NCI-H82 (cell line): ENCODE measurements at regions not wholly inside any gene's neighbourhood (a gene's known extent, or its start where the extent isn't known, plus 50 kb on each side); places are given as distances from the start of the nearest gene placed in this dataset.

ENCODE experiments used
- DNase-seq: peaks from one replicate; lab custom pipeline; 2025; lab: John Stamatoyannopoulos, UW

DNA sequence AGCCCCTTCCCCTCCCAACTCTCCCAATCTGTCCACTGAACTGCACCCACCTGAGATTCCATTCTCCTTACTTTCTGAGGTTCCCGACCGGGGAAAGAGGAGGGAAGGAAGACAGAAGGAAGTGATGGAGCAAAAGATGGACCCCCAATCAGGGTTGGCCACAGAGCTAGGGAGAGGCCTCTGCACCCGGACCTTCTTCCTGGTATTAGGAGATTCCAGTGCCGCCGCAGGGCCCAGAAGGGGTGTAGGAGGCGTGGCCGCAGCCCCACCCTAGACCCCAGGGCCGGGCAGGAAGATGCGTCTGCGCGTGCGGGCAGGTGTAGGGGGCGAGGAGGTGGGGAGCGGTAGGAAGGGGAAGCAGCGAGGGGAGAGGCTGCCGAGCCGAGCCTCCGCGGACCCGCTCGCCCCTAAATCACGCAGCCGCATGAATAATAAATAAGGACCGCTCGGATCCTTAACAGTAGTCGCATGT, 104.2 kb upstream of the MVB12B start:
- DNase-seq = no peak

DNA sequence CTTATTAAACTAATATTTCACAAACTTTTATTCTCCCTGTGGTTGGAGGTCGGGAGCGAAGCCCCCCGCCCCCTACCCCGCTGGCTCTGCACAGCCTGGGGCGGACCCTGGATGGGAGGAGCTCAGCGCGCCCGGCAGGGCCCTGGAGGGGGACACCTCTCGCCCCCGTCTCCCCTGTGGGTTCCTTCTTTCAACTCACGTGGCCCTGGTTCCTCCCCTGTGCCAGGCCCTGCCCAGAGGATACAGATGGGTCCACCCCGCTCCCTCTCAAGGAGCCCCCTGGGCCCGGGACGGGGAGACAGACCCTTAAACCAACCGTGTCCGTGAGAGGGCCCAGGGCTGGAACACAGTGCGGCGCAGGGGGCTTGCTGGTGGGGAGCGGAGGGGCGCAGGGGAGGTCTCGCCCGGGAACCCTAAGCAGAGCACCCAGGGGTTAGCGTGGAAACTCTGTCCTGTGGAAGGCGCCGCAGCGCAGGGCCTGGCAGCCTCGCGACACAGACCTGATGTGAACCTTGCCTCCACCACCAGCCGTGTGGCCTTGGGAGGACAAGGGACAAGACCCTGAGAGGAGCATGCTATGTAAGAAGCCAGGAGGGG, 103.7 kb upstream of the MVB12B start:
- no peak for DNase-seq

DNA sequence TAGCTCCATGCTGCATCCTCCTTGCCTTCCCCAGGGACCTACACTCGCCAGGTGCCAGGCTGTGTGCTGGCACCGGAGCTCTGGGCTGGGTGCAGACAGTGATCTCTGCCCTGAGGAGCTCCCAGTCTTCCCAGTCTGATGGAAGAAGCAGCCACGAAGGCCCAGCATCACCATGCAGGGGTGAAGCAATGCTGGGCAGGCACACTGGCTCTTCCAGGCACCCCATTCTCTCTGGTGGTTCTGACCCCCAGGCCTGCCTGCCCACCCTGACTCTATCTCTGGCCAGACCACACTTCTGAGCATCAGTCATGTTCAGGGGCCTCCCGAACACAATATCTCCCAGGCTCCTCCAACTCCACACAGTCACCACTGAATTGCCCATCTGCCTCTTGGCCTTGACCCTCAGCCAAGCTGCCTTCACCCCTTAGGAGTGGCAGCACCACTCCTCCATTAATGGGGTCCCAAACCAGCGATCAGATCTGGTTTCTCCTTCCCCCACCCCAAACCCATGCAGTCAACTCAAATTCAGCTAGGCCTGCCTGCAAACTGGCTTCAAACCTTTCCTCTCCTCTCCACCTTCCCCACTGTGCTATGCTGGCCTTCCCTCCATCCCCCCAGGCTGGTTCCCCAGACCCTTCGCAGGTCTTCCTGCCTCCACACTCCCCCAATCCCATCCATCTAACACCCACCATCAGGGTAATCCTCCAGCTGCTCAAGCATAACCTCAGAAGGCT, 102.7 kb upstream of the MVB12B start:
- no peak for DNase-seq

DNA sequence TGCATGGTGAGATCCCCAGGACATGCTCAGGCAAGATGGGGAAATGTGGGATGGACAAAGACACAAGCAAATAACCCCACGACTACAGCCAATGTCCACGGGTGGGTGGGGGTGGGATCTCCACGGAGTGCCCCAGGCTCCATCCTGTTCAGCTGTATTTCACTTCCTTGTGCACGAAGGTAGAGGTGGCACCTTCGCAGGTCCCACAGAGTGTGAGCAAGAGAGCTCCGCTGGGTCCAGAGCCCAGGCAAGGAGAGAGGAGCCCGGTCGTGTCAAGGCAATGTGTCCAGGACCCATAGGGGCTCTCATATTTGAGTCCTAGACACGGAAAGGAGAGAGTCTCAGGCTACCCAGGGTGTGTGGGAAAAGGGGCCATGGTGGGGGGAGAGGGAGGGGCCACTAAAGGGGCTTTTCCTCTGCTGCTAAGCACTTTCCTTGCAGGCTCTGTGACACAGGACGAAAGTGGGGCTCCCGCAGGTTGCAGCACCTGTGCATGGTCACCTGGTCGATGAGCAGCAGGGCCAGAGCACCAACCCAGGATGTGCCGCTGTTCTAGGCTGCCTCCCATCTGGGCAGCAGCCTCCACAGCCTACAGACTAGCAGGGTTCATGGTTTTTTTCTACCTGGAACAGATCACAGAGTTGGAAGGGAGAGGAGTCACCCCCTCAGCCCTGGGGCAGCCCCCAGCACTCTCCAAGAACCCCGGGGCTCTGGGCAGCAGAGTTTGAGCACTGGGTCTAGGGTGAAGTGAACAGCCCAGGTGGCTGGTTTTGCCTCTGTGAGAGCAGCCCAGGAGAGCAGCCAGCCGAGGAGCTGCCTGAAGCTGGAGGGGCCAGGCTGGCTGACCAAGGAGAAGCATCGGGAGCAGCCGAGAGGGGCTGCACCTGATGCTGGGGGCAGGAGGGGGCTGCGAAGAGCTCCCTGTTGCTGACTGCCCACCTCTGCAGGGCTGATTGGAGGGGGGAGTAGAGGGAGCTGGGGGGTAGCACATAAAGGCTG, 100.7 kb upstream of the MVB12B start:
- DNase-seq = no peak

DNA sequence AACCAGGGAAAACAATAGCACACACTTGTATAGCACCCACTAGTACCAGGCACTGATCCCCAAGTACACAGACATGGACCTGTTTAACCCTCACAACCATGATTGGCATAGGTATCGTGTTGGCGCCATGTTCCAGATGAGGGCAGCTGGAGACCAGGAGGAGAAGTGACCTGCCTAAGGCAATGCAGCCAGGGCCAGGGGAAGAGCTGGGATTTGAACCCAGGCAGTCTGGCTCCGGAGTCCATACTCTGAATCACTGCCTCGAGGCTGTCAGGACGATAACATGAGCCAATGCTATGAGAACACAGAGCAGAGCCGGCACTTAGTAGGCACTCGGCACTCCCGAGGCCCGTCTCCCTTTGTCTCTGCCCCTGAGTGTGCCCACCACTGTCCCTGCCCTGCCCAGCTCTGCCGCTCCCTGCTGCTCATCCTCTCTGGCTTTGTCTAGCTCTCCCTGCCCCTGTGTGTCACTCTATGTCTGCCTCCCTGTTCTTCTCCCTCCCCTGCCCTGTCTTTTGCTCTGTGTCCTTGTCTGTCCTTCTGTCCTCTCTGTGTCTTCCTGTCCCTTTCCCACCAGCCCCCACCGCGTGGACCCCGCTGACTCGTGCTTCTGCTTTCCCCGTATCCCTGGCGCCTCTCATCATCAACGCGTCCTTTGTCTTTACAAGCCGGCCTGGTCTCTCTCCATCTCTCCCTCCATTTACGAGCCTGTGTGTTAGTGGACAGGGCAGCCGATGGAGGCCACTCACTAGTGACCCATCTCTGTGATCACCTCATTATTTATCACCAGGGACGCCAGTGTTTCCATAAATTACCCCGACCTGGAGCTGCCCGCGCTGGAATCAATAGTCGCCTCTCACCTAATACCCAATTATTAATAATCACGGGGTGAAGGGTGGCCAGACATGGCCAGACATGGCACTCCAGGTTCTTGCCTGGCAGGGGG, 99.4 kb upstream of the MVB12B start:
- DNase-seq = no peak

DNA sequence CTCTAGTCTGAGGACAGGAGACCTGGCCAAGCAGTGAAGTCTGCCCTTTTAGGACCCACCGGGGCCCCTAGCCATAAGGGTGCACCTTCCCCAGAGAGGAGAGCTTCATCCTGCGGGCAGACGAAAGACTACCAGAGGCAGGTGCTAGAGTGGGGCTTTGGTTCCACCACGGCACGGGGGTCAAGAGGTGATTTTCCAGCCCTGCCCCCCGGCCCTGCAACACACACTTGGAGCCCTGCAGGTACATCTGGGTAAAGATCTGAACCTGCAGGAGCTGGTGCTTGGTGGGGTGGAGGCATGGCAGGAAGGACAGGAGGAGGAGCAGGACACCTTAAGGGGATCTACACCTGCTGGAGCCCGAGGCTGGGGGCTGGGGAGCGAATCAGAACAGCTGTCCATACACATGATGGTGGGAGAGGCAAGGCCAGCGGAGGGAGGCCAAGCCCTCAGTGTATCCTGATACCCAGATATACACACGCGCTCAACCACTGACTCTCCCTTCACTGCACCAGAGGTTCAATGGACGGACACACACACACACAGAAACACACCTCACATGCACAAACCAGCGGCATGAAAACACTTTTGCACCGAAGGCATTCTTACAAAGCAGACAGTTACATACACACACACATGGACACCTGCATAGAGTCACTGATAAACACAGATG, 98.4 kb upstream of the MVB12B start:
- DNase-seq = no peak

DNA sequence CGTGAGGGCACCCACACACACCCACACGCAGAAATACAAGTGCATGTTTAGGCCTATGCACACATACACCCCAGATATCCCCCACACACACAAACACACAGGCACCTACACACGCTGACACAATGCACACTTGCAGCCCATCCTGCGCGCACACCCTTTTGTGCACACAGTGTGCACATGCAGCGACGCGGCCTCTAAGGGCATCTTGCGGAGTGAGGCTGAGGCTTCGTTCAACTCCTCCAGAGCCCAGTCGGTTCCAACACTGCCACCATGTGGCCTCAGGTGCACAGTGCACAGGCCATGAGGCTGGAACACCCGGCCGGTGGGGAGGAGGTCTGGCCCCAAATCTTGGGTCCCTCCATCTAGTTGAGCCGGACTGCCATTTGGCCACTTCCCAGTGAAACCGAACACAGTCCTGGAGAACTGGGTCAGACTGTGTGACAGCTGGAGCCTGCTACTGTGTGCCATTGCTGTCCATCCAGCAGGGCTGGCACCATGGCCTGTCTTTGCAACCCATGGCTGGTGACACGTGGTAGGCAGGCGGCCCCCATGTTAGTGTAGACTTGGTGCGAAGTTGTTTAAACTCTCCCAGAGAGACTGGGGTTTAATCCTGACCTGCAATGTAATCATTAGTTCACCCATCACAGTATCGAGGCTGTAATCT, 97.7 kb upstream of the MVB12B start:
- DNase-seq = peak; percentile 84

DNA sequence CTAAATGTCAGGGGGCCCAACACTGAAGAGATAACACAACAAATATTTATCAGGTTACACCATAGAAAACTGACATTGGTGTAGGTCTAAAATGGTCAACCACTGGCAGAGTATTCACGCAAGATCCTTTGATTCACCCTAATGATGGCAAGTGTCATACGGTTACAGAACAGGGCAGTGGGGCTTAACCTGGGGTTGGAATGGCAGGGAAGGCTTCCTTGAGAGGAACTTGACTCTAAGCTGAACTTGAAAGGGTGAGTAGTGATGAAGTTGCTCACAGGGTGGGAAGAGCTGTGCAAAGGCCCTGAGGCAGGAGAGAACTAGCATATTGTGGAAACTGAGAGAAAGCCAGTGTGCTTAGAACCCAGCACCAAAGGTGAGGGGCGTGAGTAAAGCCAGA, 97.1 kb upstream of the MVB12B start:
- DNase-seq = no peak

DNA sequence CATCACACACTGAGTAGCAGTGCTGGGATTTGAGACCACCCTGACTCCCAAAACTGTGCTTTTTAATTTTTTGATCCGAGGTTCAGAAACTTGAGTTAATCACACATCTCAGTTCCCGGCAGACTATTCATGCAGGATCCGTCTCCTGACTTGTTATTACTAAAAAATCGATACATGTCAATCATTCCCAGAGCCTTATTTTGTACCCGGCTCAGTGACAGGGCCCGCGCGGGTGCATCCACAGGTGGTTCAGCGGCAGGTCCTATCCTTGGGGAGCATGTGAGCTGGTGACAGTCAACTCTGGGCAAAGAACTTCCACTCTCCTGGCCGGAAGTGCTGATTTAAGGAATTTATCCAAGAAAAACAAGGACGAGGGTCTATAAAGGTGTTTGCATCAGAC, 95.9 kb upstream of the MVB12B start:
- no peak for DNase-seq

DNA sequence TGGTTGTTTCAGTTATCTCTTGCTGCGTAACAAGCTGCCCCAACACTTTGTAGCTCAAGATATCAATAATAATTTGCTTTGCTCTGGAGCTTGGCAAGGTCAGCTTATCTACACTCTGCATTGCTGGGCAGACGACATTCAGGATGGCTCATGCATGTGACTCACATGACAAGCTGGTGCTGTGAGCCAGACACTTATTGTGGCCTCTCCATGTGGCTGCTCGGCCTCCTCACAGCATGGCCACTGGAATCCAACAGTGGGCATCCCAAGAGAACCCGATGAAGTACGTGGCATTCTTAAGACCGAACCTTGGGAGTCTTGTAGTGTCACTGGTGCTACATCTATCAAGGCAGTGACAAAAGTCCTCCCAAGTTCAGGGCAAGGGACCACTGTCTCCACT, 94.2 kb upstream of the MVB12B start:
- DNase-seq = no peak

DNA sequence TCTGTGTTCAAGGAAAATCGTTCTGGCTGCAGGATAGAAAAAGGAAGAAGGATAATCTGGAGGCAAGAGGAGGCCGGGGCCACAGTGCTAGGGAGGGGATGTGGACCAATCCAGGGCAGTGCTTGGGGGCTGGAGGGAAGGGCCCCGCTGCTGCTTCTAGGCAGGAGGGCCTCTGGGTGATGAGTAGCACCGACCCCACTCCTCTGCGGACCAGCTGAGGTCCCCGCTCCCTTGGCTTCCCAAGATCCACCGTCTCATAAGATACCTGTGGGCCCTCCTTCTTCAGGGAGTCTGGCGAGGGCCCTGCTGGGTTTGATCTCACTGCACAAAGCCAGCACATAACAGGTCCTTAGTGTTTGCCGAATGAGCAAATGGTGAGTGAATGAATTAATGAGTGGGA, 93.5 kb upstream of the MVB12B start:
- DNase-seq = no peak

DNA sequence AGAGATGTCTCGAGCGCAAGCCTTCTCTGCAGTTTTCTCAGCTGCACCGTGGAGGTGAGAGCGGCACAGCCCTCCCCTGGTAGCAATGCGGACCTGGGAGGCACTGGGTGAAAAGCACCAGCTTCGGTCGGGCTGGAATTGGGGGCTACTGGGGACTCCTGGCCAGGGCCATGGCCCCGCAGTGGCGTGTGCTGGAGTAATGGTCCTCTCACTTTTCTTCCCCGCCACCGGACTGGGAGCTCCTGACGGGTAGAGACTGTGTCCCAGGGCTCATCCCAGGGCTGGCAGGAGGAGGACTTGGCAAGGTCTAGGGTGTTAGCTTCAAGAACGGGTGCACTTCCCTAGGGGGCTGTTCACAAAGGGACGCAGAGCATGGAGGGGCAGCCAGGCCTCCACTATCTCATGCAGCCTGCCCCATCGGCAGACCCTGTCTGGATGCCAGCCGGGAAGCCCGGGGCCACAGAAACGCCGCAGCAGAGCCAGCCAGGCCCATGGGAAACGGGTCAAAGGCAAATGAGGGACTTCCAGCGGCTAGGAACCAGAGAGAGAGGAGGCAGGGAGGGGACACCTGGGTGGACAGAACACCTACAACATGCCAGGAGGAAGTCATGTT, 92.6 kb upstream of the MVB12B start:
- DNase-seq = no peak

DNA sequence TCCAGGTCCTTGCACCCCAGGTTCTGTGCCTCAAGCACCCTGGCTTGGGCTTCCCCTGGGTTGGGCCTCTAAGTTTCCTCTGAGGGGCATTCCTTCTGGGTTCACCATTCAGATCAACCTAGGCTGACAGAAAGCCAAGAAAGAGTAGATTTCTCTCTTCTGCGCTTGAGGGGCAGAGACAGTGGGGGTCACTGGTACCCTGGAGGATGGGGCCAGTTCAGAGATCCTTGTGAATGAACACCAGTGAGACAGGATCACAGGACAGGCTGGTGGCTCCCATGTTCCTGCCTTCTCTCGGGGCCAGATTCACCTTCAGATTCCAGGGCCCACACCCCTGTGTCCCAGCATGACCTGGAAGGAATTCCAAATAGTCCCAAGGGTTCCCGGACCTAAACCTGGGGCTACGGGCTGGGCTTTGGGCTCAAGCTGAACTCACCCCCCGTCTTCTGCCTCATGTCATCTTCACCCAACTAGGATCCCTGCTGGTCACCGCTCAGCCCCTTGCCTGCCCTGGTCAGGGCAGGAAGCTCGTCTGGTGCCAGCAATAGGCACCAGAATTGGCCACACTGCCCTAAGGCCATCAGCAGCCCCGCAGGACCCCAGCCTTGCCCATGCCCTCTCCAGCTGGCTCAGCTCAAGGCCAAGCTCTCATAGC, 91.8 kb upstream of the MVB12B start:
- DNase-seq = no peak

DNA sequence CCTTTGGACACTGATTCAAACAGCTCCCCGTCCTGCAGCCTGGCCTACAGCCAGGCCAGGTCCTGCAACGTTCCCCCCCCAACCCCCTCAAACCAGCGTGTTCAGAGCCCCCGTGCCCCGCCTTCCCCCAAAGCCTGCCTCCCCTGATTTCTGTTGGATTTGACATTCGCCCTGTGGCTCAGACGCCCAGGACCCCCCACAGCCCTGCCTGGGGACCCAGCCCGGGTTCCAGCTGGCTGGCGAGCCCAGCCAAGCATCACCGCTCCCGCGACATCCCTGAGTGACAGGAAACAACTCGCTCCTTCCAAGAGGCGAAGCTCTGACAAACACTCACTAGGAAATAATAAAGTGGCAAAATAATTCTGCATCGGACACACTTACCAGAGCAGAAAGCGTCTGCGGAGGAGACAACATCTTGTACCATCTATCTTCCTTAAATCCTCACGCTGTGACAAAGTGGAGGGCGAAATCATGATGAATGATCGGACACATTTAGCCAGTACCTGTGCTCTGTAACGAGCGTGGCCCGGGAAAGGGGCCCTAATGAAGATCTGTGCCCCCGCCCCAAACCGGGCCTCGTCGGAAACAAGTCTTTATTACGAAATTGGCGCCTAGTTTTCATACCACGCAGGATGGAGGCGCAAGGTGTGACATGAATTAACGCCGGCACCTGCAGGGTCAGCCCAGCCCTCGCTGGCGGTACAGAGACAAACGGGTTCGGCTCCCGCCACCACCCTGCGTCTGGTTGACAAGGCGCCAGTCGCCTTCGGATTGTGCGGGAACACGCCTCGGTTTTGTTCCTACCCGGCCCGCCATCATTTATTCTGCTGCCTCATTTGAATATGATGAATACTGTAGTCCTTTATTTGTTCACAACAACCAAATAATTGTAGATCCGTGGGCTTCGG, 91.0 kb upstream of the MVB12B start:
- DNase-seq = no peak

DNA sequence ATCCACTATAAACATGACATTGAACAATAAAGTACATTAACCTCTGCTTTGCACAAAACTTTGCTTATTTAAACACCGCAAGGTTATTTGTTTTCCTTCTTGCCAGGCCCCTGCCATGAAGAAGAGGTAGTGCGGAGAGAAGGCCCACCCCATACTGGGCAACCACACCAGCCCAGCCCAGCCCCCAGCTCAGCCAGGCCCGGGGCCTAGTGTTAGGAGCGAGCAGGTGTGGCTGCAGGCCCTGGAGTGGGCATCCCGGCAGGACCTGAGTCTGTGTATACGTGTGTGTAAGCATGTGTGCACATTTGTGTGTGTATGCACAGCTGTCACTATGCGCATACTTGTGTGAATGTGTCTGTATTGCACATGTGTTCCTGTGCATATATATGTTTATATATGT, 90.4 kb upstream of the MVB12B start:
- no peak for DNase-seq

DNA sequence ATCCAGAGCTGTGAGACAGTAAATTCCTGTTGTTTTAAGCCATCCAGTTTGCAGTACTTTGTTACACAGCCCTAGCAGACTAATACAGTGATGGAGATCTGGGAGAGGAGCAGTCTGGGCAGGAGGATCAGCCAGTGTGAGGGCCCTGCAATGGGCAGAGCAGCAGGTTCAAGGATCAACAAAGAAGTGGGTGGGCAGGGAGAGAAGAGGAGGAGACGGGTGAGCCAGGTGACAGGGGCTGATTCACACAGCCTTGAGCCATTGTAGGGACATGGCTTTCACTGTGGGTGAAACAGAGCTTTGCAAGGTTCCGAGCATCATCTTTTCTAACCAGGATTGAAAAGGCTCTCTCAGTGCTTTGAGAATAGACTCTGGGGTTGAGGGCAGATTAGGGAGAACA, 88.2 kb upstream of the MVB12B start:
- DNase-seq = peak; percentile 49

DNA sequence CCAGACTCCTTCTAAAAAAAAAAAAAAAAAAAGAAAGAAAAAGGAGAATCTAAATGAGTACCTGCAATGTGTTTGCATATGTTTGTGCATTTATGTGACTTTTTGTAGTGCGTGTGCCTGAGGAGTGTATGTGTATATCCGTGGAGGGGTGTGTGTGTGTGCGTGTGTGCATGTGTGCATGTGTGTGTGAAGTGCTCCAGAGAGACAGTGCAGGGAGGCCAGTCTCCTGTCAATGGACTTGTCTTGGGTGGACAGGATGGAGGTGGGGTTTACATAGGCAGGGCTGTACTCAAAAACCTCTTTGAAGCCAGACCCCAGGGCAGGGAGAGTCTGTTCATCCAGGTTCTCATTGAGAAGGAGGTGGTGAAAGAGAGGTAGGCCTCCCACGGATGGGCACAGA, 87.1 kb upstream of the MVB12B start:
- DNase-seq = no peak

DNA sequence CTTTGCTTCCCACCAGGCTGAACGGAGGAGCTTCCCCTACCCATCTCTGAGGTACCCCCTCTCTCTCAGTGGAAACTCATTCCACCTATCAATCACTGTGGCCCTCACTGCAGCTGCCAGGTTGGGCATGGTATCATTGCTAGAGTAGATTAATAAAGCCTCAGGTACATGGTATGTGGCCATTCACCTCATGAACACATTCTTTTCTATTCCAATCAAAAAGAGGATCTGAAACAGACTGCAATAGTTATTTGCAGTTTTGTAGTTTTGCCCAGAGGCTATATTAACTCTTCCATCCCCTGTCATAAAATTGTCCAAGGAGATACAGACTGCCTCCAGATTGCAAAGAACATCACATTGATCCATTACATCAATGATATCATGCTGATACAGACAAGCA, 85.8 kb upstream of the MVB12B start:
- peak; percentile 13 for DNase-seq
